ENCODE measurements at regions not wholly inside any gene's neighbourhood (a gene's known extent, or its start where the extent isn't known, plus 50 kb on each side); places are given as distances from the start of the nearest gene placed in this dataset.
A peak's percentile ranks its signal among the peaks of the same experiment; 100 is the strongest.

DNA sequence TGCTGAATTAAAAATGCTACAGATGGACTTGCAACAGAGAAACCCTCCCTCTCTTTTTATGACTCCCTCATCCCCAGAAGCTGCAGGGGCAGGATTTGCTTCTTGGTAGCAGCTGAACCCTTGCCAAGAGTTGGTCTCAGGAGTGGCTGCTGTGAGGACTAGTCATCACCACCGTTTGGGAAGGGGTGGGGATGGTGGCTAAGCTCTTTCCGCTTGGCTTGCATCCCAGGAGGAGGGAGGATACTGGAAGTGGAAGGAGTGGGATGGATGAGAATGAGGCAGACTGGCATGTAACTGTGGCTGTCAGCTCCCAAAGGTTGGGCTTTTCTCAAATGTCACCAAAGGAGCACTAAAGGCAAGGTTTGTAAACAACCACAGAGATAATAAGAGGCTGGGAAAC, 50.8 kb upstream of the COL24A1 start:
- Histone ChIP-seq H3K27ac (no peak overlapping the region), H3K4me3 (no peak overlapping the region), H3K4me1 (no peaks in the 10 kb centered on the region), H3K36me3 (no peaks in the 10 kb centered on the region), H3K9me3 (no peaks in the 10 kb centered on the region), H3K27me3 (no peaks in the 10 kb centered on the region)
- intact Hi-C loops (cut with DNase I) = no loop called here
- ATAC-seq = peak; percentile 60
- peak in 1 of 4 donors; percentile 49 for DNase-seq
- TF ChIP-seq, protein P1, sequence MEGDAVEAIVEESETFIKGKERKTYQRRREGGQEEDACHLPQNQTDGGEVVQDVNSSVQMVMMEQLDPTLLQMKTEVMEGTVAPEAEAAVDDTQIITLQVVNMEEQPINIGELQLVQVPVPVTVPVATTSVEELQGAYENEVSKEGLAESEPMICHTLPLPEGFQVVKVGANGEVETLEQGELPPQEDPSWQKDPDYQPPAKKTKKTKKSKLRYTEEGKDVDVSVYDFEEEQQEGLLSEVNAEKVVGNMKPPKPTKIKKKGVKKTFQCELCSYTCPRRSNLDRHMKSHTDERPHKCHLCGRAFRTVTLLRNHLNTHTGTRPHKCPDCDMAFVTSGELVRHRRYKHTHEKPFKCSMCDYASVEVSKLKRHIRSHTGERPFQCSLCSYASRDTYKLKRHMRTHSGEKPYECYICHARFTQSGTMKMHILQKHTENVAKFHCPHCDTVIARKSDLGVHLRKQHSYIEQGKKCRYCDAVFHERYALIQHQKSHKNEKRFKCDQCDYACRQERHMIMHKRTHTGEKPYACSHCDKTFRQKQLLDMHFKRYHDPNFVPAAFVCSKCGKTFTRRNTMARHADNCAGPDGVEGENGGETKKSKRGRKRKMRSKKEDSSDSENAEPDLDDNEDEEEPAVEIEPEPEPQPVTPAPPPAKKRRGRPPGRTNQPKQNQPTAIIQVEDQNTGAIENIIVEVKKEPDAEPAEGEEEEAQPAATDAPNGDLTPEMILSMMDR (IDR thresholded peaks at IDR 0.05) = no peak
